Liver (tissue), 8 donors: ENCODE measurements at regions not wholly inside any gene's neighbourhood (a gene's known extent, or its start where the extent isn't known, plus 50 kb on each side); places are given as distances from the start of the nearest gene placed in this dataset.

ENCODE experiments used
- DNase-seq: peaks from one replicate; pipeline ENCODE4 v3.0.0-alpha.2; 2017; ENCODE audit warnings: low spot score
- H3K27ac ChIP-seq, 2 donors: one replicate each; pipeline ENCODE4 v1.7.0; 2013; ENCODE audit warnings: inconsistent platforms in 2 of 2, low read length in 2 of 2, control low read depth in 1 of 2, low read depth in 1 of 2, mild to moderate bottlenecking in 1 of 2
- H3K27me3 ChIP-seq, 4 donors: one replicate each; pipeline versions ENCODE4 v1.6.1 to v1.7.0; 2013; ENCODE audit warnings: low read length in 3 of 4, inconsistent platforms in 1 of 4, mild to moderate bottlenecking in 1 of 4, moderate library complexity in 1 of 4; ENCODE audit not compliant: control insufficient read depth in 4 of 4, insufficient read depth in 4 of 4
- H3K36me3 ChIP-seq, 4 donors: one replicate each; pipeline versions ENCODE4 v1.6.1 to v1.7.0; 2013; ENCODE audit warnings: low read length in 3 of 4, mild to moderate bottlenecking in 3 of 4, low read depth in 1 of 4, moderate library complexity in 1 of 4; ENCODE audit not compliant: control insufficient read depth in 4 of 4, insufficient read depth in 3 of 4
- H3K4me1 ChIP-seq, 4 donors: one replicate each; pipeline versions ENCODE4 v1.6.1 to v1.7.0; 2013; ENCODE audit warnings: low read length in 3 of 4, mild to moderate bottlenecking in 3 of 4, moderate library complexity in 1 of 4; ENCODE audit not compliant: control insufficient read depth in 4 of 4, insufficient read depth in 4 of 4
- H3K4me3 ChIP-seq, 3 donors: one replicate each; pipeline versions ENCODE4 v1.6.1 to v1.7.0; 2013; ENCODE audit warnings: low read length in 3 of 3, control low read depth in 1 of 3, low read depth in 1 of 3, mild to moderate bottlenecking in 1 of 3
- H3K9ac ChIP-seq, 2 donors: one replicate each; pipeline ENCODE4 v1.7.0; 2013; ENCODE audit warnings: low read length in 2 of 2, mild to moderate bottlenecking in 2 of 2, moderate library complexity in 2 of 2, control low read depth in 1 of 2, low read depth in 1 of 2
- H3K9me3 ChIP-seq, 4 donors: one replicate each; pipeline versions ENCODE4 v1.6.1 to v1.7.0; 2013; ENCODE audit warnings: low read length in 3 of 4; ENCODE audit not compliant: control insufficient read depth in 4 of 4
- EGR1 ChIP-seq, 2 donors: IDR thresholded peaks; 2 replicates each; pipeline ENCODE4 v1.6.1; 2016 to 2018; ENCODE audit warnings: antibody characterized with exemption in 2 of 2, low read depth in 2 of 2
- FOXA1 ChIP-seq: IDR thresholded peaks from 2 replicates; pipeline ENCODE4 v1.6.1; 2016; ENCODE audit warnings: antibody characterized with exemption
- FOXA2 ChIP-seq: IDR thresholded peaks from 2 replicates; pipeline ENCODE4 v1.6.1; 2016; ENCODE audit warnings: antibody characterized with exemption
- GABPA ChIP-seq, 2 donors: IDR thresholded peaks in 1 of 2; conservative IDR thresholded peaks in 1 of 2; 2 replicates each; pipeline ENCODE4 v1.6.1; 2016; ENCODE audit warnings: antibody characterized with exemption in 2 of 2, mild to moderate bottlenecking in 1 of 2, moderate library complexity in 1 of 2
- HNF4A ChIP-seq, 2 donors: conservative IDR thresholded peaks; 2 replicates each; pipeline ENCODE4 v1.6.1; 2016; ENCODE audit warnings: antibody characterized with exemption in 2 of 2, mild to moderate bottlenecking in 2 of 2
- HNF4G ChIP-seq: IDR thresholded peaks from 2 replicates; pipeline ENCODE4 v1.6.1; 2016; ENCODE audit warnings: antibody characterized with exemption
- JUND ChIP-seq, 2 donors: IDR thresholded peaks; 2 replicates each; pipeline ENCODE4 v1.6.1; 2016; ENCODE audit warnings: antibody characterized with exemption in 2 of 2
- NR2F2 ChIP-seq: IDR thresholded peaks from 2 replicates; pipeline ENCODE4 v1.6.1; 2016; ENCODE audit warnings: antibody characterized with exemption
- RAD21 ChIP-seq, 2 donors: IDR thresholded peaks; 2 replicates each; pipeline ENCODE4 v1.6.1; 2016; ENCODE audit warnings: antibody characterized with exemption in 2 of 2, mild to moderate bottlenecking in 2 of 2
- RXRA ChIP-seq, 2 donors: IDR thresholded peaks; 2 replicates each; pipeline ENCODE4 v1.6.1; 2017 to 2018; ENCODE audit warnings: antibody characterized with exemption in 2 of 2, mild to moderate bottlenecking in 1 of 2
- SP1 ChIP-seq: IDR thresholded peaks from 2 replicates; pipeline ENCODE4 v1.6.1; 2018; ENCODE audit warnings: antibody characterized with exemption, mild to moderate bottlenecking
- YY1 ChIP-seq: IDR thresholded peaks from 2 replicates; pipeline ENCODE4 v1.6.1; 2016; ENCODE audit warnings: antibody characterized with exemption, mild to moderate bottlenecking
- WGBS: extraction: QIAGEN DNeasy Blood & Tissue Kit; methylation state at CpG from one replicate; pipeline ENCODE4 v1.1.7; 2013; 5-methylcytosine and 5-hydroxymethylcytosine counted together
- TF ChIP-seq, protein P1 (sequence below): fragments of 150-350 bp; IDR thresholded peaks from 2 replicates; pipeline ENCODE4 v1.5.1; 2017; ENCODE audit warnings: improper control_type of control experiment, low read depth, low read length; ENCODE audit not compliant: missing input control
- TF ChIP-seq, protein P2 (sequence below): IDR thresholded peaks from 2 replicates; pipeline ENCODE4 v1.6.1; 2016; ENCODE audit warnings: antibody characterized with exemption
- TF ChIP-seq, protein P3 (sequence below): IDR thresholded peaks from 2 replicates; pipeline ENCODE4 v1.6.1; 2016; ENCODE audit warnings: antibody characterized with exemption
- donor health status: healthy.
- donor health status: healthy.
- donor health status: healthy.
- donor health status: healthy.
- donor health status: healthy.

DNA sequence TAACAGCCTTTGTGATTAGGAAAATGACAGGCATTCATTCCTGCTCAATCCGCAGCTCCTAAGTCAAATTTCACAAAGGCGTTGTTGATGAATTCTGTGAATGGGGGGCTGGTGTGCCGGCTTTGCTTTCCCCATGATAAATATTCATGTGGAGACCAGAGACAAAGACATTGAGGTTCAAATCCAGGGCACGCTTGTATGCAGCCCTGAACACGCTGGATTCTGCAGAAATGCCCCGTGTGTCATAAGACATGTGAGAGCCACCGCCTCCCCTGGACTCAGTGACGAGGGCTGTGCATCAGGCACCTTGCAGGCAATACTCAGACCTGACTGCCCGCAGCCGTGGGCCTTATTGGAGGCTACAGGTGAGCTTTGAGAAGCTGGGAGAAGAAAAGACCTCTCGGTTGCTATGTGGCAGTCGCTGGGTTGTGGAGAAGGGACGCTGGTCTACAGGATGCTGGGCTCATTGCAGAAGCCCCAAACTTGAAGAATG is 906.2 kb downstream of the BRD1 start (continued):
- TF ChIP-seq JUND (IDR thresholded peaks at IDR 0.05) (no peak), HNF4G (no peak), RAD21 (IDR thresholded peaks at IDR 0.05) (no peak), EGR1 (IDR thresholded peaks at IDR 0.05; ENCODE audit: low read depth in 2 of 2) (no peak), RXRA (IDR thresholded peaks at IDR 0.05) (no peak)
- TF ChIP-seq, protein P1, sequence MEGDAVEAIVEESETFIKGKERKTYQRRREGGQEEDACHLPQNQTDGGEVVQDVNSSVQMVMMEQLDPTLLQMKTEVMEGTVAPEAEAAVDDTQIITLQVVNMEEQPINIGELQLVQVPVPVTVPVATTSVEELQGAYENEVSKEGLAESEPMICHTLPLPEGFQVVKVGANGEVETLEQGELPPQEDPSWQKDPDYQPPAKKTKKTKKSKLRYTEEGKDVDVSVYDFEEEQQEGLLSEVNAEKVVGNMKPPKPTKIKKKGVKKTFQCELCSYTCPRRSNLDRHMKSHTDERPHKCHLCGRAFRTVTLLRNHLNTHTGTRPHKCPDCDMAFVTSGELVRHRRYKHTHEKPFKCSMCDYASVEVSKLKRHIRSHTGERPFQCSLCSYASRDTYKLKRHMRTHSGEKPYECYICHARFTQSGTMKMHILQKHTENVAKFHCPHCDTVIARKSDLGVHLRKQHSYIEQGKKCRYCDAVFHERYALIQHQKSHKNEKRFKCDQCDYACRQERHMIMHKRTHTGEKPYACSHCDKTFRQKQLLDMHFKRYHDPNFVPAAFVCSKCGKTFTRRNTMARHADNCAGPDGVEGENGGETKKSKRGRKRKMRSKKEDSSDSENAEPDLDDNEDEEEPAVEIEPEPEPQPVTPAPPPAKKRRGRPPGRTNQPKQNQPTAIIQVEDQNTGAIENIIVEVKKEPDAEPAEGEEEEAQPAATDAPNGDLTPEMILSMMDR = no peak

DNA sequence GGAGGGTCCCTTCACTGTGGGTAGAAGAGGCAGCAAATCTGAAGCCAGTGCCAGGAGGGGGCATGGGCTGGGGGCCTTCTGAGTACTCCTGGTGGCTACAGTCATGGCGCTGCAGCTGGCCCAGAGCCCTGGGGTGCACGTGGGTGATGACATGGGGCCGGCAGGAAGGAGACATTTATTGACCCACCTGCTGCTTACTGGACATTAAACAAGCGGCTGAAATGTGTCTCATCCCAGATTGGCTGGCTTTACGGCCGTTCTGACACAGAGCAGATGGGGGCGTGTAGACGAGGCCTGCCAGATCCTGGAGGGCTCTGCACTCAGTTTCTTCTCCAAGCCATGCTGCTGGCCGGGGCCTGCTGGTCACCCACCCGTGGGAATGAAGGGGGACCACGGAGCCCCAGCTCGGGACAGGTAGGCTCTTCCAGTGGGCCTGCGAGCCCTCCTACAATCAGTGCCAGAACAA is 906.9 kb downstream of the BRD1 start:
- H3K9ac ChIP-seq = no peak overlapping the region
- H3K36me3 ChIP-seq = no peaks in the 10 kb centered on the region
- peak; percentile 28 for DNase-seq
- no peaks in the 10 kb centered on the region for H3K9me3 ChIP-seq
- H3K4me1 ChIP-seq = no peaks in the 10 kb centered on the region
- H3K27ac ChIP-seq = no peak overlapping the region
- 55% methylated on average over 13 of the region's 13 CpGs for WGBS
- peaks cover 0 to 6% (median 0%) of the 10 kb centered on the region in 4 donors for H3K27me3 ChIP-seq
- no peak overlapping the region for H3K4me3 ChIP-seq
- TF ChIP-seq EGR1 (IDR thresholded peaks at IDR 0.05; ENCODE audit: low read depth in 2 of 2) (no peak), HNF4A (conservative IDR thresholded peaks at IDR 0.05) (no peak), NR2F2 (no peak), JUND (IDR thresholded peaks at IDR 0.05) (no peak), FOXA2 (no peak), RXRA (IDR thresholded peaks at IDR 0.05) (no peak)
- TF ChIP-seq, protein P2, sequence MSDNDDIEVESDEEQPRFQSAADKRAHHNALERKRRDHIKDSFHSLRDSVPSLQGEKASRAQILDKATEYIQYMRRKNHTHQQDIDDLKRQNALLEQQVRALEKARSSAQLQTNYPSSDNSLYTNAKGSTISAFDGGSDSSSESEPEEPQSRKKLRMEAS = no peak
- TF ChIP-seq, protein P1 = no peak
- TF ChIP-seq, protein P3, sequence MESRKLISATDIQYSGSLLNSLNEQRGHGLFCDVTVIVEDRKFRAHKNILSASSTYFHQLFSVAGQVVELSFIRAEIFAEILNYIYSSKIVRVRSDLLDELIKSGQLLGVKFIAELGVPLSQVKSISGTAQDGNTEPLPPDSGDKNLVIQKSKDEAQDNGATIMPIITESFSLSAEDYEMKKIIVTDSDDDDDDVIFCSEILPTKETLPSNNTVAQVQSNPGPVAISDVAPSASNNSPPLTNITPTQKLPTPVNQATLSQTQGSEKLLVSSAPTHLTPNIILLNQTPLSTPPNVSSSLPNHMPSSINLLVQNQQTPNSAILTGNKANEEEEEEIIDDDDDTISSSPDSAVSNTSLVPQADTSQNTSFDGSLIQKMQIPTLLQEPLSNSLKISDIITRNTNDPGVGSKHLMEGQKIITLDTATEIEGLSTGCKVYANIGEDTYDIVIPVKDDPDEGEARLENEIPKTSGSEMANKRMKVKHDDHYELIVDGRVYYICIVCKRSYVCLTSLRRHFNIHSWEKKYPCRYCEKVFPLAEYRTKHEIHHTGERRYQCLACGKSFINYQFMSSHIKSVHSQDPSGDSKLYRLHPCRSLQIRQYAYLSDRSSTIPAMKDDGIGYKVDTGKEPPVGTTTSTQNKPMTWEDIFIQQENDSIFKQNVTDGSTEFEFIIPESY = no peak

DNA sequence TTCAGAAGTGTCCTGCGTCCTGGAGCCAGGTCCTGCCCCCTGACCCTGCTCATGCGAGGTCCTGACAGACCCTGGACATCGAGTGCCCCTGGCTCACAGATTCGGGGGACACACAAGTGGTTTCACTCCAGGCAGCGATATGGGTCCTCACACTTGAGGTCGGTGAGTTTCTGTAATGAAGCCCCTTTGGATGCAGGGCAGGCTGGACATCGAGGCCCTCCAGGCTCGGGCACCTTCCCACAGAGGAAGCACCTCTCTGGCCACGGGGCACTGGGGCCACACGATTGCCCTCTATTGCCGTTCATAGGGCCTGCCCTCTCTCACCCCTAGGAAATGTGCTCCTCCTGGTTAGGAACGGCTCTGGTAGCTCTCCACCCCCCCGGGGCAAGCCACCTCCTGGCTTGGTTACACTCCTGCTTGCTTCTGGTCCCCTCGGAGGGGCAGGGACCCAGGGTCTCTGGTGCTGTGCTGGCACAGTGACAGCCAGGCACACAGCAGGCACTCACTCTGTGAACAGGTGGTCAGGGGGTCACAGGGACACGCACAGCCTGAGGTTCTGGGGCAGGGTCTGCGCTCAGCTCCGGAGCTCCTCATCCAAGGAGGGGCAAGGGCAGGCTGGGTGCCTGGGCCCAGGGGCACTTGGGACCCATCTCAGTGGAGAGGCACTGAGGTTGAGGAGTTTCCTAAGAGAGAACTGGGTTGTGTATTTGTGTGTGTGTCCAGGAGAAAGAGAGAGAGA is 907.7 kb downstream of the BRD1 start:
- TF ChIP-seq HNF4A (conservative IDR thresholded peaks at IDR 0.05) (no peak), NR2F2 (no peak), SP1 (no peak), YY1 (no peak), FOXA1 (no peak), GABPA (IDR thresholded peaks at IDR 0.05 in 1 of 2, conservative IDR thresholded peaks at IDR 0.05 in 1 of 2) (no peak)
- TF ChIP-seq, protein P1 = no peak
- TF ChIP-seq, protein P3 = no peak
- TF ChIP-seq, protein P2 = no peak
- Histone ChIP-seq H3K9me3 (no peaks in the 10 kb centered on the region), H3K36me3 (no peaks in the 10 kb centered on the region), H3K4me1 (no peaks in the 10 kb centered on the region), H3K27me3 (peaks cover 0 to 6% (median under 1%) of the 10 kb centered on the region in 4 donors), H3K9ac (no peak overlapping the region), H3K4me3 (no peak overlapping the region), H3K27ac (no peak overlapping the region)
- DNase-seq = peak; percentile 26
- 80% methylated on average over 17 of the region's 17 CpGs for WGBS
